Fibroblast of mammary gland (primary cell): ENCODE measurements at regions not wholly inside any gene's neighbourhood (a gene's known extent, or its start where the extent isn't known, plus 50 kb on each side); places are given as distances from the start of the nearest gene placed in this dataset.

Source experiments
- DNase-seq: peaks from one replicate; pipeline ENCODE4 v3.0.0-alpha.2; 2010; ENCODE audit warnings: low read depth
- H3K4me3 ChIP-seq: 2 replicates; pipeline ENCODE4 v1.5.1; 2011; ENCODE audit warnings: low read depth, mild to moderate bottlenecking, low read length, moderate library complexity; ENCODE audit not compliant: control insufficient read depth
- TF ChIP-seq, protein P1 (sequence below): conservative IDR thresholded peaks from 2 replicates; pipeline ENCODE4 v1.5.1; 2011; ENCODE audit warnings: low read depth, low read length, inconsistent platforms; ENCODE audit not compliant: control insufficient read depth, insufficient read depth

- DNase-seq: no peak
- TF ChIP-seq, protein P1, sequence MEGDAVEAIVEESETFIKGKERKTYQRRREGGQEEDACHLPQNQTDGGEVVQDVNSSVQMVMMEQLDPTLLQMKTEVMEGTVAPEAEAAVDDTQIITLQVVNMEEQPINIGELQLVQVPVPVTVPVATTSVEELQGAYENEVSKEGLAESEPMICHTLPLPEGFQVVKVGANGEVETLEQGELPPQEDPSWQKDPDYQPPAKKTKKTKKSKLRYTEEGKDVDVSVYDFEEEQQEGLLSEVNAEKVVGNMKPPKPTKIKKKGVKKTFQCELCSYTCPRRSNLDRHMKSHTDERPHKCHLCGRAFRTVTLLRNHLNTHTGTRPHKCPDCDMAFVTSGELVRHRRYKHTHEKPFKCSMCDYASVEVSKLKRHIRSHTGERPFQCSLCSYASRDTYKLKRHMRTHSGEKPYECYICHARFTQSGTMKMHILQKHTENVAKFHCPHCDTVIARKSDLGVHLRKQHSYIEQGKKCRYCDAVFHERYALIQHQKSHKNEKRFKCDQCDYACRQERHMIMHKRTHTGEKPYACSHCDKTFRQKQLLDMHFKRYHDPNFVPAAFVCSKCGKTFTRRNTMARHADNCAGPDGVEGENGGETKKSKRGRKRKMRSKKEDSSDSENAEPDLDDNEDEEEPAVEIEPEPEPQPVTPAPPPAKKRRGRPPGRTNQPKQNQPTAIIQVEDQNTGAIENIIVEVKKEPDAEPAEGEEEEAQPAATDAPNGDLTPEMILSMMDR: no peak
- H3K4me3 ChIP-seq: no peak overlapping the region
Measured at GRCh38 chr1:68551459-68551858, 54.6 kb upstream of the DEPDC1 start.

GRCh38 chr1:68558321-68559026, 61.6 kb upstream of the DEPDC1 start:
- H3K4me3 ChIP-seq: no peak overlapping the region
- TF ChIP-seq, protein P1: no peak
- DNase-seq: peak; percentile 20

DNA sequence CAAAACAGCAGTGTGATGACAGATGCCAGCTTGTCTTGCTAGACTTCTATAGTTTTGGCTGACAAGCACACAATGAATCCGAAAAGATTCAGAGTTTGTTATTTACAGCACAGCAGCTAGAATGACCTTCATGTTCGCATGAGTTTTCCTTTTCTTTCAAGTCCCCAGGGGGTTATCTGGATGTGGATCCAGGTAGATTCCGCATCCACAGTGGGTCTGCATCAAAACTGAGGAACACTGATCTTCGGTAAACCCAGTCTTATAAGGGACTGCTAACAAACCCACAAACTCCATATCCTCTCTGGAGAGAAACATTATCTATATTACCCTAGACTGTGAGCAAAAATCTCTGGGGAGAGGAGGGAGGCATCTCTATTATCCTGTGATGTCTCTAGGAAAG, 69.0 kb upstream of the DEPDC1 start:
- no peak for DNase-seq
- H3K4me3 ChIP-seq: no peak overlapping the region
- TF ChIP-seq, protein P1: no peak

DNA sequence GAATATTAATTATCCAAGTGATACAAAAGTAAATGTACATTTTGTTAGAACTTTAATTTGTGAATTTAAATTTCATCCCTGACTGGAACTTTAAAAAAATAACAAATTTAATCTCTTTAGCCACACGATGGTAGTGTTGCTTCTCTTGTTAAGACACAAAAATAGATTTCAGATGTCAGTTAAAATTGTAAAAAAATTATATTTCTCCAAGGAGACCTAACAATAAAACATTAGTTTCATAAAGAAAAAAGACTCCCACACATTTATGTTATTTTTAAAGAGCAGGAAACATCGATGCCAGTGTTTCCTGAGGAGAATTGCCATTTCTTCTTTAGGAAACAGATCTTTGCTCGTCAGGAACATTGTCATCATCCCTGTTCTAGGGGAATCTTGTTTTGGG, 74.0 kb upstream of the DEPDC1 start:
- no peak overlapping the region for H3K4me3 ChIP-seq
- TF ChIP-seq, protein P1: no peak
- DNase-seq: peak; percentile 4

GRCh38 chr1:68571454-68572235, 74.8 kb upstream of the DEPDC1 start:
- TF ChIP-seq, protein P1: no peak
- peak; percentile 19 for DNase-seq
- no peak overlapping the region for H3K4me3 ChIP-seq

DNA sequence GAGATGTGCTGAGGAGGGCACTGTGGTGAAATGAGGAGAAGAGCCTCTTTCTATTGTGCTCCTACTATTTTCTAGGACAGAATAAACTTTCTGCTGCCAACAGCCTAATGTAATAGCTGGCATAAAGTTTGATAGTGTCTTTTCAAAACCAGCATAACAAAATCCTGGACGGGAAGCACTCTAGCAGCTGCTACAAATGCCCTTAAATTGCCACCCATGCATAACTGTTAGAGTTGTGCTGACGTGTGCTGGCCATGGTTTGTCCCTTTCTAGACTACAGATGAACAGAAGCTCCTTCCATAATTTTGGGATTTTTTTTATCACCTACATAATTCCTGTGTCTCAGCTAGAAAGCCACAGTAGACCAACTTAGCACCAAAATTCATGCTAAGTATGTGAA, 88.5 kb upstream of the DEPDC1 start:
- TF ChIP-seq, protein P1: no peak
- no peak for DNase-seq
- H3K4me3 ChIP-seq: no peak overlapping the region
